Sigmoid colon (tissue), 3 donors: ENCODE measurements at regions not wholly inside any gene's neighbourhood (a gene's known extent, or its start where the extent isn't known, plus 50 kb on each side); places are given as distances from the start of the nearest gene placed in this dataset.

Experiments used
- POLR2A ChIP-seq, 2 donors: fragments of 450-650 bp; IDR thresholded peaks; one replicate each; pipeline ENCODE4 v1.6.1; 2016; ENCODE audit warnings: antibody characterized with exemption in 2 of 2, mild to moderate bottlenecking in 2 of 2, moderate library complexity in 2 of 2
- TF ChIP-seq, protein P1 (sequence below), 4 experiments: fragments of 450-650 bp in 3 of 4; fragments of 200-600 bp in 1 of 4; IDR thresholded peaks; one replicate each; pipeline ENCODE4 v1.5.1; 2016 to 2019; ENCODE audit warnings: antibody characterized with exemption in 4 of 4, mild to moderate bottlenecking in 3 of 4, moderate library complexity in 2 of 4

DNA sequence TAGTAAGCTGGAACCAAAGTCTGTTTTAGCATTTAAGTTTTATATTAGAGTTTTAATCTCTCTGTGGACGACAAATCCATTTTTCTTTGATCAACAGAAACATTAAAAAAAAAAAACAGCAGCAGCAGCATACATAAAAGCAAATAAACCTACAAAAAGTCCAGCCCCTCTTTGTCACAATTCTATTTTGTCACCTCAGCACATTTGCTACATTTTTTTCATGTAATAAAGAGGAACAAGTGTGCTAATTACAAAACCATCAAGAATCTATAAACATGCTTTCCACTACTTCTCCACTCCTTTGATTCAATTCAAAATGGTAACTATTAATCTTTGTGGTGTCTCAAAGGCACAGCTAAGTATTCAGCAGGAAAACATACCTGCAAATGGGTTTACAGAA lies 259.8 kb upstream of the GNAI1 start:
- TF ChIP-seq, protein P1, sequence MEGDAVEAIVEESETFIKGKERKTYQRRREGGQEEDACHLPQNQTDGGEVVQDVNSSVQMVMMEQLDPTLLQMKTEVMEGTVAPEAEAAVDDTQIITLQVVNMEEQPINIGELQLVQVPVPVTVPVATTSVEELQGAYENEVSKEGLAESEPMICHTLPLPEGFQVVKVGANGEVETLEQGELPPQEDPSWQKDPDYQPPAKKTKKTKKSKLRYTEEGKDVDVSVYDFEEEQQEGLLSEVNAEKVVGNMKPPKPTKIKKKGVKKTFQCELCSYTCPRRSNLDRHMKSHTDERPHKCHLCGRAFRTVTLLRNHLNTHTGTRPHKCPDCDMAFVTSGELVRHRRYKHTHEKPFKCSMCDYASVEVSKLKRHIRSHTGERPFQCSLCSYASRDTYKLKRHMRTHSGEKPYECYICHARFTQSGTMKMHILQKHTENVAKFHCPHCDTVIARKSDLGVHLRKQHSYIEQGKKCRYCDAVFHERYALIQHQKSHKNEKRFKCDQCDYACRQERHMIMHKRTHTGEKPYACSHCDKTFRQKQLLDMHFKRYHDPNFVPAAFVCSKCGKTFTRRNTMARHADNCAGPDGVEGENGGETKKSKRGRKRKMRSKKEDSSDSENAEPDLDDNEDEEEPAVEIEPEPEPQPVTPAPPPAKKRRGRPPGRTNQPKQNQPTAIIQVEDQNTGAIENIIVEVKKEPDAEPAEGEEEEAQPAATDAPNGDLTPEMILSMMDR (IDR thresholded peaks at IDR 0.05): no peak
- TF ChIP-seq POLR2A (IDR thresholded peaks at IDR 0.05): no peak
